ENCODE measurements at regions not wholly inside any gene's neighbourhood (a gene's known extent, or its start where the extent isn't known, plus 50 kb on each side); places are given as distances from the start of the nearest gene placed in this dataset.
A peak's percentile ranks its signal among the peaks of the same experiment; 100 is the strongest.

GRCh38 chr5:56340196-56340980 is 107.3 kb upstream of the ANKRD55 start:
- Mint-ChIP-seq H3K27me3 (peaks cover 1% of the 10 kb centered on the region), H3K27ac (no peak overlapping the region), H3K4me1 (peaks cover 9% of the 10 kb centered on the region), H3K36me3 (ENCODE audit: low read depth) (peaks cover 7% of the 10 kb centered on the region), H3K4me3 (no peak overlapping the region), H3K9me3 (peaks cover 33% of the 10 kb centered on the region)
- ChIA-PET CTCF (interaction anchor here (0.6 to 1.1 kb wide), 6 partner anchors 8 to 447 kb away, joined by 3 read pairs; no protein-coding TSS in a partner anchor), POLR2A (no interaction called here)
- no peak for DNase-seq

GRCh38 chr5:56339732-56340131 is 106.6 kb upstream of the ANKRD55 start:
- H3K4me3 Mint-ChIP-seq, result no peak overlapping the region
- H3K9me3 Mint-ChIP-seq, result peaks cover 40% of the 10 kb centered on the region
- H3K36me3 Mint-ChIP-seq (ENCODE audit: low read depth), result peaks cover 10% of the 10 kb centered on the region
- ChIA-PET CTCF (interaction anchor here (0.6 to 0.9 kb wide), 3 partner anchors 11 to 446 kb away, joined by 3 read pairs; no protein-coding TSS in a partner anchor), POLR2A (no interaction called here)
- no peak overlapping the region for H3K27ac Mint-ChIP-seq
- DNase-seq, result no peak
- peaks cover 9% of the 10 kb centered on the region for H3K4me1 Mint-ChIP-seq
- peaks cover 1% of the 10 kb centered on the region for H3K27me3 Mint-ChIP-seq

DNA sequence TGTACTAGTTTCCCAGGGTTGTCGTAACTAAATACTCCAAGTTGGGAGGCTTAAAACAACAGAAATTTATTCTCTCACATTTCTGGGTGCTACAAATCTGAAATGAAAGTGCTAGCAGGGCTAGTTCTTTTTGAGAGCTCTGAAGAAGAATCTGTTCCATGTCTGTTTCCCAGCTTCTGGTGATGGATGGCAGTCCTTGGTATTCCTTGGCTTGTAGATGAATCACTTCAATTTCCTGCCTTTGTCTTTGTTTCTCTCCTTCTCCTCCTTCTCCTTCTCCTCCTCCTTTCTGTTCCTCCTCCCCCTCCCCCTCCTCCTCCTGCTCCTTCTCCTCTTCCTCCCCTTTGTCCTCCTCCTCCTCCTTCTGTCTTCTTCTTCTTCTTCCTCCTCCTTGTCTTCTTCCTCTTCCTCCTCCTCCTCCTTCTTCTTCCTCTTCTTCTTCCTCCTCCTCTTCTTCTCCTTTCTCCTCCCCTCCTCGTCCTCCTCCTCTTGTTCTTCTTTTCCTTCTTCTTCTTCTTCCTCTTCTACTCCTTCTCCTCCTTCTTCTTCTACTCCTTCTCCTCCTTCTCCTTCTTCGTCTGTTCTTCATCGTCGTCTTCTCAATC is 104.7 kb upstream of the ANKRD55 start:
- Mint-ChIP-seq H3K27me3 (peaks cover 1% of the 10 kb centered on the region), H3K4me1 (peaks cover 7% of the 10 kb centered on the region), H3K36me3 (ENCODE audit: low read depth) (peaks cover 16% of the 10 kb centered on the region), H3K4me3 (no peak overlapping the region), H3K27ac (no peak overlapping the region), H3K9me3 (peaks cover 43% of the 10 kb centered on the region)
- POLR2A ChIA-PET, result no interaction called here
- no peak for DNase-seq
- CTCF ChIA-PET, result interaction anchor here (1.0 to 1.2 kb wide), 2 partner anchors 9 to 17 kb away, joined by 3 read pairs; no protein-coding TSS in a partner anchor

DNA sequence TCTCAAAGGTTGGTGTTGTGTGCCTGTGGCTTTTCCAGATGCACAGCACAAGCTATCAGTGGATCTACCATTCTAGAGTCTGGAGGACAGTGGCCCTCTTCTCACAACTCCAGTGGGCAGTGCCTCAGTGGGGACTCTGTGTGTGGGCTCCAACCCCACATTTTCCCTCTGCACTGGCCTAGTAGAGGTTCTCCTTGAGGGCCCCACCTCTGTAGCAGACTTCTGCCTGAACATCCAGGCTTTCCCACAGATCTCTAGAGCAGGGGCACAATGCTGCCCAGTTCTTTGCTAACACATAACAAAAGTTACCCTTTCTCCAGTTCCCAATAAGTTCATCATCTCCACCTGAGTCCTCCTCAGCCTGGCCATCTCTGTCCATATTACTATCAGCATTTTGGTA is 102.1 kb upstream of the ANKRD55 start:
- ChIA-PET CTCF (no interaction called here), POLR2A (no interaction called here)
- Mint-ChIP-seq H3K36me3 (ENCODE audit: low read depth) (peaks cover 25% of the 10 kb centered on the region), H3K27me3 (peaks cover 1% of the 10 kb centered on the region), H3K4me1 (peaks cover 12% of the 10 kb centered on the region), H3K27ac (no peak overlapping the region), H3K4me3 (no peak overlapping the region), H3K9me3 (peaks cover 46% of the 10 kb centered on the region)
- DNase-seq, result no peak

DNA sequence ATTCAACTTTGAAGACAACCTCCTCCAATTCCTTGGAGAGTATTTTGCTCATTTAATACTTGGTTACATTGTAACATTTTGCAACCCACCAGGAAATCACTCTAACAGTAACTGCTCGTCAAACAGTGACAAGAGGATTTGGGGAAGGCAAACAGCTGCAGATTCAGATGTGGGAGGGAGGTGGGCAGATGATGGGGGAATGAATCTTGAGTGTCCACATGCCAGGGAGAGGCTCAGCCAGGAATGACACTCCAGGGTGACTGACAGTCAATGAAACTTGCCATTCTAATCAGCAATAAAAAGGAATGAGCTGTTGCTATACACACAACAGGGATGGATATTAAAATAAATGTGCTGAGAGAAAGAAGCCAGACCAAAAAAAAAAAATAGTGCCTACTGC is 97.7 kb upstream of the ANKRD55 start:
- Mint-ChIP-seq H3K27ac (peak overlapping the region; percentile 92), H3K4me1 (peaks cover 53% of the 10 kb centered on the region), H3K27me3 (no peaks in the 10 kb centered on the region), H3K4me3 (no peak overlapping the region), H3K9me3 (peaks cover 23% of the 10 kb centered on the region), H3K36me3 (ENCODE audit: low read depth) (peaks cover 22% of the 10 kb centered on the region)
- CTCF ChIA-PET, result interaction anchor here (0.5 kb wide), 1 partner anchor 369 kb away, joined by 3 read pairs; no protein-coding TSS in a partner anchor
- POLR2A ChIA-PET, result interaction anchor here (0.6 kb wide), 1 partner anchor 366 kb away, joined by 3 read pairs; no protein-coding TSS in a partner anchor
- no peak for DNase-seq

DNA sequence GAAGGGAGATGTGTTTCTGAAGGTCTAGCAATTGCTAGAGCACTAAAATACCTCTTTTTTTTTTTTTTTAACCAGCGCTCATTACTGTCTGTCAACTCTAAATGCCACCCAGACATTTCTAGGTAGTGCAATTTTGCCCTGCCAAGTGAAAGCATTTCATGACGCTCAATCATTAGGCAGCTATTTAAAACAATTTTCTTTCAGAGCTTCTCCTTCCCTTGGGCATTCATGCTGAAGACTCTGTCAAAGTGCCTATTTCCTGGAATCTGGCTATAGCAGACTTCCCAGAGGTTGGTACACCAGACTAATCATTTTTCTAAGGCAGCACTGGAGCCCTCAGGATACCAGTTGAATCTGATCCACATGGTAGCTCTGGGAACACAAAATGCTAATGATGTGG is 97.0 kb upstream of the ANKRD55 start:
- DNase-seq, result no peak
- H3K4me3 Mint-ChIP-seq, result peak overlapping the region; percentile 57
- H3K27ac Mint-ChIP-seq, result peak overlapping the region; percentile 92
- H3K36me3 Mint-ChIP-seq (ENCODE audit: low read depth), result peaks cover 18% of the 10 kb centered on the region
- peaks cover 59% of the 10 kb centered on the region for H3K4me1 Mint-ChIP-seq
- ChIA-PET CTCF (interaction anchor here (0.5 to 1.6 kb wide), 3 partner anchors 12 to 368 kb away, joined by 3 to 5 read pairs (median 3); no protein-coding TSS in a partner anchor), POLR2A (no interaction called here)
- H3K9me3 Mint-ChIP-seq, result peaks cover 16% of the 10 kb centered on the region
- no peaks in the 10 kb centered on the region for H3K27me3 Mint-ChIP-seq

DNA sequence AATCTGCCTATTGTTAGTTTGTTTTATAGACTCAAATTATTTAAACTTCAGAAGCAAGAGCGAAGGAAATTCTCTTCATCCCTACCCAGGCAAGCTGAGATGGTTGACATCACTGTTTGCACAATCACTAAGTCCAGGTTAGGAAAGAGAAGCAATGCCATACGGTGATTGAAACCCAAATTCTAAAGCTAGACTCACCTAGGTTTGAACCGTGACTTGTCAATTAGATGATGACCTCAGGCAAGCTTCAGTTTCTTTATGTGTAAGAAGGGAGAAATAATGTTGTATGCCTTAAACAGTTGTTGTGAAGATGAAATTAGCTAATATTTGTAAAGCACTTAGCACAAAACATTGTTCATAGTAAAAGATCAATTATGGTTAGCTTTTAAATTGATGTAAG is 96.5 kb upstream of the ANKRD55 start:
- Mint-ChIP-seq H3K9me3 (peaks cover 12% of the 10 kb centered on the region), H3K4me3 (peak overlapping the region; percentile 57), H3K4me1 (peaks cover 63% of the 10 kb centered on the region), H3K27me3 (no peaks in the 10 kb centered on the region), H3K36me3 (ENCODE audit: low read depth) (peaks cover 17% of the 10 kb centered on the region), H3K27ac (peak overlapping the region; percentile 92)
- POLR2A ChIA-PET, result interaction anchor here (0.5 to 0.6 kb wide), 2 partner anchors 281 to 511 kb away, joined by 5 to 12 read pairs; no protein-coding TSS in a partner anchor
- DNase-seq, result no peak
- CTCF ChIA-PET, result interaction anchor here (0.8 to 1.6 kb wide), 4 partner anchors 9 to 22 kb away, joined by 3 to 5 read pairs (median 4); no protein-coding TSS in a partner anchor

DNA sequence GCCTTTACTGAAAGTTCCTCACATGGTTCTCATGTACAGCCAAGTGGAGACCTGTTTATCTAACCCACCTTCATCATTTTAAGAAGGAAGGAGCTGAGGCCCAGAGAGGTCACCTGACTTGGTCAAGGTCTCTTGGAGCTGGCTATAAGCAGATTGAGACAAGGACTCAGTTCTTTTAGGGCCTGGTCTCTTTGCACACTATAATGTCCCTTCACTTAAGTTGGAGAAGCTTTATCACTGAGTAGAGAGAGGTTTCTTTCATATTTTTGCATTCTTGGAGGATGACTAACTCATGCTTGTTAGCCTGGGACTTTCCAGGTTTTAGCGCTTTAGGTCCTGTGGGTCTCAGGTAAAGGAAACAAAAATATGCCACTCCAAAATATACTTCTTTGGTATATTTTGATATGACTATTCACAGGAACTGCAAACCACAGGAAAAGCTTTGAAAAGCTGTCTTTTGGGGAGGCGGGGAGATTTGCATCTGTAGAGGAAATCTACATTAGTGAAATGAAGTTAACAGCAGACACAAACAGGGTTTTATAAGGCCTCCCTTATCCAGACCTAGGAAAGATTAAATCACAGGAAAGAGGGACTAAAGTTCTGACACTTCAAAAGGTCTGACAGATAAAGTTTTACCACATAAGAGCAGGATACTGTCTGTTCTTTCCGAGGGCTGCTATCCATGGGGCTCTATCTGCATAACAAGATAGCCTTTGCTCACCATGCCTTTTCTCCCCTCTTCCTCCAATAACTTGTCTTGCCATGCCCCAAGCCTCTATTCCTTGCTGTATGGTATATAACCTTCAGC is 95.8 kb upstream of the ANKRD55 start:
- Mint-ChIP-seq H3K36me3 (ENCODE audit: low read depth) (peaks cover 12% of the 10 kb centered on the region), H3K9me3 (peaks cover 7% of the 10 kb centered on the region), H3K4me3 (peak overlapping the region; percentile 57), H3K27ac (peak overlapping the region; percentile 92), H3K27me3 (no peaks in the 10 kb centered on the region), H3K4me1 (peaks cover 64% of the 10 kb centered on the region)
- DNase-seq, result peak; percentile 67
- POLR2A ChIA-PET, result interaction anchor here (0.5 to 0.6 kb wide), 2 partner anchors 281 to 511 kb away, joined by 5 to 12 read pairs; no protein-coding TSS in a partner anchor
- CTCF ChIA-PET, result interaction anchor here (0.6 to 1.7 kb wide), 9 partner anchors 10 to 922 kb away, joined by 3 to 5 read pairs (median 4); no protein-coding TSS in a partner anchor

- Mint-ChIP-seq H3K27me3 (no peaks in the 10 kb centered on the region), H3K36me3 (ENCODE audit: low read depth) (peaks cover 9% of the 10 kb centered on the region), H3K27ac (peak overlapping the region; percentile 93), H3K4me1 (peaks cover 68% of the 10 kb centered on the region), H3K4me3 (peak overlapping the region; percentile 64), H3K9me3 (peaks cover 3% of the 10 kb centered on the region)
- peak; percentile 80 for DNase-seq
- ChIA-PET POLR2A (interaction anchor here (0.6 to 0.8 kb wide), 3 partner anchors 336 to 488 kb away, joined by 3 to 4 read pairs (median 3); partner anchors contain the start of gene MAP3K1), CTCF (interaction anchor here (0.6 to 1.7 kb wide), 6 partner anchors 17 to 575 kb away, joined by 4 to 7 read pairs (median 4); no protein-coding TSS in a partner anchor)
Observed at GRCh38 chr5:56327809-56328208, 94.7 kb upstream of the ANKRD55 start.

DNA sequence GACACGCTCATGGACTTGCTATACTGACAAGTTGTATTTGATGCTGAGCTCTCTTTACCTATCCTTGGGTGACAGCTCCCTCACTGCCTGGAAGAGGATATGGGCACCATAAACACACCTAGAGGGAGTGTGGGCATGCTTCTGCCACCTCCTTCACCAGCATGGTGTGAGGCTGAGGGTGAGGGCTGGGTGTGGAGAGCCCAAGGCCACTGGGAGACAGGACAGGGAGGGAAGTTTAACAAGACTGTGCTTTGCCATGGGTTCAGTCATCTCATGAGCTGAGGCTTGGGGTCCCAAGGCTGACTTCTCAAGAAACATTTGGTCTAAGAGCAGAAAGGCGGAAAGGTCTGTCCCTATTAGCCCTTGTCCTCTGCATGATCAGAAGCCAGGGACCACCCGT is 93.6 kb upstream of the ANKRD55 start:
- H3K9me3 Mint-ChIP-seq, result no peaks in the 10 kb centered on the region

DNA sequence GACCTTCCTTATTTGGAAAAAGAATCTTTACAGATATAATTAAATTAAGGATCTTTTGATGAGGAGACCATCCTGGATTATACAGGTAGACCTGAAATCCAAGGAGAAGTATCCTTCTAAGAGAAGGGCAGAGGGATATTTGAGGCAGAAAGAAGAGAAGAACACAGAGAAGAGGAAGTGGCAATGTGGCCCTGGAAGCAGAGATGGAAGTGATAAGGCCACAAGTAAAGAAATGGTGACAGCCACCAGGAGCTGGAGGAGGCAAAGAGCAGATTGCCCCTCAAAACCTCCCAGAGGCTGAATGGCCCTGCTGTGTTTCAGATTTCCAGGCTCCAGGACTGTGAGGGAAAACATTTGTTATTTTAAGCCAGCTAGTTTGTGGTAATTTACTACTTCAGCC is 93.0 kb upstream of the ANKRD55 start:
- ChIA-PET POLR2A (interaction anchor here (0.8 kb wide), 1 partner anchor 58 kb away, joined by 3 read pairs; no protein-coding TSS in a partner anchor), CTCF (no interaction called here)
- H3K4me1 Mint-ChIP-seq, result peaks cover 70% of the 10 kb centered on the region
- no peaks in the 10 kb centered on the region for H3K27me3 Mint-ChIP-seq
- peak overlapping the region; percentile 60 for H3K27ac Mint-ChIP-seq
- DNase-seq, result no peak
- no peak overlapping the region for H3K4me3 Mint-ChIP-seq
- H3K9me3 Mint-ChIP-seq, result no peaks in the 10 kb centered on the region
- peaks cover 2% of the 10 kb centered on the region for H3K36me3 Mint-ChIP-seq (ENCODE audit: low read depth)

More for the DNA sequence above, 93.6 kb upstream of the ANKRD55 start:
- Mint-ChIP-seq H3K4me1 (peaks cover 71% of the 10 kb centered on the region), H3K27me3 (no peaks in the 10 kb centered on the region), H3K27ac (peak overlapping the region; percentile 93), H3K4me3 (peak overlapping the region; percentile 55), H3K36me3 (ENCODE audit: low read depth) (peaks cover 2% of the 10 kb centered on the region)
- ChIA-PET CTCF (interaction anchor here (0.6 kb wide), 1 partner anchor 24 kb away, joined by 3 read pairs; no protein-coding TSS in a partner anchor), POLR2A (no interaction called here)
- DNase-seq, result no peak

GRCh38 chr5:56325039-56325438 is 91.9 kb upstream of the ANKRD55 start:
- no peak for DNase-seq
- H3K36me3 Mint-ChIP-seq (ENCODE audit: low read depth), result no peaks in the 10 kb centered on the region
- ChIA-PET POLR2A (no interaction called here), CTCF (interaction anchor here (0.5 kb wide), 1 partner anchor 157 kb away, joined by 3 read pairs; no protein-coding TSS in a partner anchor)
- no peak overlapping the region for H3K27ac Mint-ChIP-seq
- H3K4me3 Mint-ChIP-seq, result no peak overlapping the region
- H3K27me3 Mint-ChIP-seq, result no peaks in the 10 kb centered on the region
- H3K4me1 Mint-ChIP-seq, result peaks cover 61% of the 10 kb centered on the region
- H3K9me3 Mint-ChIP-seq, result no peaks in the 10 kb centered on the region

Measured in activated CD4-positive, alpha-beta T cell treated with anti-CD3 and anti-CD28 coated beads, Interleukin-2, amount 10 ng/mL, durations not matched to agents 7 days and 5 days (primary cell).